Heart left ventricle (tissue), 16 donors: ENCODE measurements at regions not wholly inside any gene's neighbourhood (a gene's known extent, or its start where the extent isn't known, plus 50 kb on each side); places are given as distances from the start of the nearest gene placed in this dataset.

Experiments
- ATAC-seq, 4 donors: fragments of 200-7000 bp; cut with Tn5 transposase; one replicate each; pipeline ENCODE4 v1.9.1; 2020 to 2022; ENCODE audit warnings: moderate library complexity in 4 of 4, mild to moderate bottlenecking in 3 of 4, moderate number of reproducible peaks in 1 of 4
- DNase-seq, 5 donors: peaks; one replicate each; pipeline ENCODE4 v3.0.0-alpha.2; 2020
- H3K27ac ChIP-seq, 12 donors: fragments of 200-600 bp; sonication (generic) in 4 of 12; one replicate each; pipeline versions ENCODE4 v1.5.0 to v1.8.0; 2016 to 2022; ENCODE audit warnings: mild to moderate bottlenecking in 2 of 12
- H3K27me3 ChIP-seq, 9 donors: fragments of 200-600 bp; sonication (generic) in 2 of 9; one replicate each; pipeline versions ENCODE4 v1.5.1 to v1.8.0; 2016 to 2022; ENCODE audit warnings: mild to moderate bottlenecking in 3 of 9
- H3K36me3 ChIP-seq, 9 donors: fragments of 200-600 bp; sonication (generic) in 2 of 9; one replicate each; pipeline versions ENCODE4 v1.5.0 to v1.8.0; 2018 to 2022; ENCODE audit warnings: mild to moderate bottlenecking in 2 of 9
- H3K4me1 ChIP-seq, 12 donors: fragments of 200-600 bp; sonication (generic) in 4 of 12; one replicate each; pipeline versions ENCODE4 v1.5.0 to v1.8.0; 2016 to 2022; ENCODE audit warnings: mild to moderate bottlenecking in 3 of 12
- H3K4me3 ChIP-seq, 12 donors: fragments of 200-600 bp; sonication (generic) in 4 of 12; one replicate each; pipeline versions ENCODE4 v1.5.0 to v1.8.0; 2017 to 2022; ENCODE audit warnings: mild to moderate bottlenecking in 9 of 12, moderate library complexity in 4 of 12
- H3K9me3 ChIP-seq, 12 donors: fragments of 200-600 bp; sonication (generic) in 4 of 12; one replicate each; pipeline versions ENCODE4 v1.5.0 to v1.8.0; 2016 to 2022; ENCODE audit warnings: mild to moderate bottlenecking in 1 of 12
- CTCF ChIP-seq, 12 donors: fragments of 200-600 bp; sonication (generic) in 4 of 12; IDR thresholded peaks; one replicate each; pipeline versions ENCODE4 v1.5.0 to v1.8.0; 2018 to 2022; ENCODE audit warnings: antibody characterized with exemption in 12 of 12, mild to moderate bottlenecking in 5 of 12
- POLR2A ChIP-seq, 2 donors: fragments of 450-650 bp; IDR thresholded peaks; one replicate each; pipeline ENCODE4 v1.6.1; 2017; ENCODE audit warnings: antibody characterized with exemption in 2 of 2, mild to moderate bottlenecking in 2 of 2, moderate library complexity in 2 of 2
- WGBS, 4 donors: extraction: QIAGEN DNeasy Blood & Tissue Kit in 2 of 4; methylation state at CpG; one replicate each; pipeline versions ENCODE4 v1.1.5 to v1.1.7; 2013 to 2018; 5-methylcytosine and 5-hydroxymethylcytosine counted together
- intact Hi-C, 10 donors: fragments of 100-400 bp; cut with DNase I; formaldehyde crosslinking; loops; one replicate each; pipeline versions ENCODE4 v1.11.1 to v1.14.2; 2022
- donor health status: ischemic (EF 13 %, LVEDD 7.1; RV severe dilation, severe dysfunction).
- donor health status: healthy with polysubstance abuse.
- donor health status: DM: no; HTN: yes; CAD: no.
- donor health status: DM: no; HTN: no; CAD: no.
- donor health status: ischemic (EF 25% LVEDD 6.9; RV normal size, moderate dysfunction).
- donor health status: ischemic (EF 25% LVEDD 5.7; RV mildly dilated, moderate dysfunction).
- donor health status: healthy.
- donor health status: DM: yes; HTN: yes; CAD: no.
- donor health status: ischemic (EF 35%, LVEDD 5.7; RV mildly dilated, moderate dysfunction).
- donor health status: nonischemic (EF 11% LVEDD 7.7; RV severe dilation, severe dysfunction).
- donor health status: DM: yes; HTN: yes; CAD: no.
- donor health status: PGD.
- donor health status: ischemic (EF 29% LVEDD 5.4; RV normal size, mild dysfunction).
- donor health status: nonischemic (EF 23%, LVEDD 6.1; RV moderate dilation, normal function).

- 2 to 6% (median 5%) methylated on average over 28 to 37 of the region's 37 CpGs for WGBS, 4 donors
- peaks cover 0 to 50% (median 9%) of the 10 kb centered on the region in 9 donors for H3K27me3 ChIP-seq
- TF ChIP-seq POLR2A (IDR thresholded peaks at IDR 0.05): no peak
- peak; percentile 18 to 61 (median 52) for TF ChIP-seq CTCF (IDR thresholded peaks at IDR 0.05)
- no peaks in the 10 kb centered on the region for H3K9me3 ChIP-seq
- H3K4me1 ChIP-seq: peaks cover 0 to 15% (median 9%) of the 10 kb centered on the region in 12 donors
- peak overlapping the region in 1 of 12 donors; percentile 33 for H3K27ac ChIP-seq
- intact Hi-C loops: loop anchor here in 1 of 10 donors (5.0 to 10.0 kb wide), 2 partner anchors 1416 to 1659 kb away; no protein-coding TSS in a partner anchor
- H3K4me3 ChIP-seq: peak overlapping the region; percentile 26 to 58 (median 50)
- no peaks in the 10 kb centered on the region for H3K36me3 ChIP-seq
- DNase-seq (peak; percentile 34 to 79 (median 59)), ATAC-seq (peak; percentile 67 to 90 (median 81))
Measured at GRCh38 chr1:50333595-50333974, 89.7 kb downstream of the DMRTA2 start.

- Histone ChIP-seq H3K27ac (peak overlapping the region in 2 of 12 donors; percentile 33 to 34), H3K36me3 (no peaks in the 10 kb centered on the region), H3K4me1 (peaks cover 0 to 15% (median 9%) of the 10 kb centered on the region in 12 donors), H3K4me3 (peak overlapping the region; percentile 26 to 58 (median 50)), H3K9me3 (no peaks in the 10 kb centered on the region), H3K27me3 (peaks cover 0 to 51% (median 9%) of the 10 kb centered on the region in 9 donors)
- 0 to 4% (median 2%) methylated on average over 6 to 56 of the region's 56 CpGs for WGBS, 4 donors
- DNase-seq (peak; percentile 25 to 86 (median 59)), ATAC-seq (peak; percentile 75 to 98 (median 92))
- intact Hi-C loops: loop anchor here in 1 of 10 donors (5.0 to 10.0 kb wide), 2 partner anchors 1416 to 1658 kb away; no protein-coding TSS in a partner anchor
- TF ChIP-seq CTCF (IDR thresholded peaks at IDR 0.05) (peak; percentile 72 to 89 (median 78)), POLR2A (IDR thresholded peaks at IDR 0.05) (no peak)
Measured at GRCh38 chr1:50332941-50333594, 90.2 kb downstream of the DMRTA2 start.

GRCh38 chr1:50329332-50329932 is 93.8 kb downstream of the DMRTA2 start:
- H3K36me3 ChIP-seq: no peaks in the 10 kb centered on the region
- no peaks in the 10 kb centered on the region for H3K9me3 ChIP-seq
- H3K4me3 ChIP-seq: no peak overlapping the region
- WGBS, 4 donors: 50 to 70% (median 66%) methylated on average over 4 of the region's 4 CpGs
- TF ChIP-seq POLR2A (IDR thresholded peaks at IDR 0.05): no peak
- DNase-seq (no peak), ATAC-seq (no peak)
- H3K27ac ChIP-seq: no peak overlapping the region
- peaks cover 0 to 50% (median 9%) of the 10 kb centered on the region in 9 donors for H3K27me3 ChIP-seq
- intact Hi-C loops: no loop called here
- H3K4me1 ChIP-seq: peaks cover 0 to 15% (median 9%) of the 10 kb centered on the region in 12 donors

- WGBS, 4 donors: 15 to 23% (median 19%) methylated on average over 4 of the region's 4 CpGs
- DNase-seq (no peak), ATAC-seq (no peak)
- no peaks in the 10 kb centered on the region for H3K9me3 ChIP-seq
- no peak overlapping the region for H3K4me3 ChIP-seq
- H3K4me1 ChIP-seq: peaks cover 0 to 13% (median 7%) of the 10 kb centered on the region in 12 donors
- H3K36me3 ChIP-seq: no peaks in the 10 kb centered on the region
- no peak overlapping the region for H3K27ac ChIP-seq
- TF ChIP-seq CTCF (IDR thresholded peaks at IDR 0.05): no peak
- no peak for TF ChIP-seq POLR2A (IDR thresholded peaks at IDR 0.05)
- intact Hi-C loops: no loop called here
- peaks cover 0 to 41% (median 4%) of the 10 kb centered on the region in 9 donors for H3K27me3 ChIP-seq
Measured at GRCh38 chr1:50328552-50328951, 94.7 kb downstream of the DMRTA2 start.
